ENCODE measurements at regions not wholly inside any gene's neighbourhood (a gene's known extent, or its start where the extent isn't known, plus 50 kb on each side); places are given as distances from the start of the nearest gene placed in this dataset.

- DNase-seq, result no peak
Observed at GRCh38 chr7:35384761-35385700, 131.1 kb upstream of the TBX20 start.

GRCh38 chr7:35380739-35381224 lies 126.9 kb upstream of the TBX20 start:
- DNase-seq, result no peak

DNA sequence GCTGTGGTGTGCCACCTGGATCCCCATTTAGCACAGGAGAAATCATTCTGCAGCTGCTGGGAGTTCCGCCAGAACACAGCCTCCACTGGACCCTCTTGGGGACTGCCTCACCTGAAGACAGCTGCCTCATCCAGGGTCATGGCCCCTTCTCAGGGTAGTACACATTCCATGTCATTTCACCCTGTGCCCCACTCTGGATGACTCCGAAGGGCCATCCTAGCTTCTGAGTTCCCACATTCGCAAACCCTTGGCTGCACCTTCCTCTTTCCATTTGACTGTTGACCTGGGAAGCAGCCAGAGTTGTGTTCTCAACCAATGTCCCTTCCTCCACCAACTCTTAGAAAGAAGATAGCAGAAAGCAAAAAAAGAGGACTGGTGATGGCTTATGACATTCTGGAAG lies 125.6 kb upstream of the TBX20 start:
- no peak for DNase-seq

DNA sequence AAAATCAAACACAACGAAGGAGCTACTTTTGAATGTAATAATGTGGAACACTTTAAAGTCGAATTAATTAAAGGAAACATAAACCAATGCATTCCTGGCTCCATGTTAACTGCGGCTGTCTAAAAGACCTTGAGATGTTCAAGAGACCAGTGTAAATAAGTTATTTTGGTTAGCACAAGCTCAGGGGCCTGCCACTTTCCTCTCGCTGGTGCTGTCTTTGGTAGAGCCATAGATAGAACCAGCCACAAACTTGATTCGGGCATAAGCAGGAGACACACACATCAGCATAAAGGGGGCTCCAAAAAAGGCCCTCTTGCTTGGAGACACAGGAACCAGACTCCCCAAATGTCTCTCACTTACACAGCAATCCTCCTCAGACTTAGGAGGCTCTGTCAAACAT lies 121.6 kb upstream of the TBX20 start:
- no peak for DNase-seq

- no peak for DNase-seq
Observed at GRCh38 chr7:35374858-35375257, 121.0 kb upstream of the TBX20 start.

- no peak for DNase-seq
Observed at GRCh38 chr7:35371221-35371620, 117.3 kb upstream of the TBX20 start.

- no peak for DNase-seq
Observed at GRCh38 chr7:35370687-35371086, 116.8 kb upstream of the TBX20 start.

DNA sequence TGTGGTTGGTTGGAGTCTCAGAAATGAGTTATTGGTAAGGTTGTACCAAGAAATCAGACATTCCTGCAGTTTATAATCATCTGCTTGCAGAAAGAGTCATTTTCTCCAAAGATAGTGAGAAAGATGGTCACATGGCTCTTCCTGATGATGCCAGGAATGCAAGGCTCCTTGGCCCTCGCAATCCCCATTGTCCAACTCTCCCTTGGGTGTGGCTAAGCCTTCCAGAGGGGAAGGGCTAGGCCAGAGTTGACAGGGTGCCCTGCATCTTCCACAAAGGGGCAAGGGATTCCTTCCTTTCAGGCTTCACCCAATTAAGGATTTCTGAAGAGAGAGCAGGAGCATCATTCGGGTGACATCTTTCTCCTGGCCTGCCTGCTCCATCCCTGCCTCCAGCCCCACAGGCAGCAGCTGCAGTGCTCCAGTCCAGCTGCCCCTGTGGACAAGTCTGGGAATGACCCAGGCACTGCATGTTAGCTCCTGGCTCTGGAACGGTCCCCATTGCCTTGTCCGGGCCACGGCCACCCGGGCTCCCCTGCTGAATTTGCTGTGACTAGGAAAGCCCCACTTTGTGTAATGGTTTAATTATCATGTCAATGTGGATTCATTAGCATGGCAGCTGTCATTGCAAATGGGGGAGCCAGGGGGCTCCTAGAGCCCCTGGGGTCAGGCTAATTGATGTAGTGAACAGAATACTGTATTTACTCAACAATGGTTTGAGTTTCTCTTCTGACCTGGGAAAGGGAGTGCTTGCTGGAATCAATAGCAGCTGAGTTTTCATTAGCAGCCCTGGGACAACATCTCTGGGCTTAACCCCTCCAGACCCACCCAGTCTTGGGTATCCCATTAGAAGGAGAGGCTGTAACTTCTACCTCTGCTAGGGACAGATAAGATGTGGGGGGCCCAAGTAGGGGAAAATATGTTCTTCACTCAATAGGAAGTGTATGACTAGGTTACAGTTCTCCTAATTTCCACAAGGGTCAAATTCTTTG lies 112.6 kb upstream of the TBX20 start:
- DNase-seq, result no peak

DNA sequence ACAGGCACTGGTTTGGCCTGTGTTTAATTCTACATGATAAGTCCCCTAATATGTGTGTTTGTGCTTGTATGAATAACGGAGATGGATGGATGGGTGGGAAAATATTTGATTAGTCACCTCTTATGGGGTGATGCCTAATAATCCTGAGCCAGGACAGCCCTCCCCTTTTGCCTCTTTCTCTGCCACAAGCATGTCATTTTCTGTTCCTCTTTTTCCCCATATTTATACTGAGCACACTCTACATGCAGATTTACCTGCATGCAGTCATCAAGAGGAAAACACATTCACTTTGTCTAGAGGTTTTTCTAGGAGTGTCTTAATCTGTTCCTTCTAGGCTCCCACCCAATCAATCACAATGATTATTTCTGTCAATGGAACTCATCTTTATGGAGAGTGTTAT lies 111.6 kb upstream of the TBX20 start:
- no peak for DNase-seq

GRCh38 chr7:35362341-35362740 lies 108.4 kb upstream of the TBX20 start:
- DNase-seq, result no peak

GRCh38 chr7:35359423-35359822 lies 105.5 kb upstream of the TBX20 start:
- no peak for DNase-seq

GRCh38 chr7:35356495-35356894 lies 102.6 kb upstream of the TBX20 start:
- DNase-seq, result no peak

DNA sequence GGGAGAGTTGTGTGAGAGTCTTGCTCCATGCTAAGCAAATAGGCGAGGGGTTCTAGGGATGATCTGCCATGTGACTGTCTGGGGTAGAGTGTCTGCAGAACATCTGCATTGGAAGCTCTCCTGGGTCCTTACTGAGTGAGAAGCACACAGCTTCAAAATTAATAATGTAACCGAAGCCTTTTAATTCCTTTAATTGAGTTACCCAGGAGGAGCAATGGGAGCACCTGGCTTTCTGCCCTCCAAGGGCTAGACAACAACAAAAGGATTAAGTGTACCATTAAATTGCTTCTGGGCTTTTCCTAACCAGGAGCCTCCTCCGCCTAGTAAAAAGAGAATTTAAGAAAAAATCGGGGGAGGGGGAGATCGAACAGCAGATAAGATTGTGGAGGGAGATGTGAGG lies 102.0 kb upstream of the TBX20 start:
- no peak for DNase-seq

DNA sequence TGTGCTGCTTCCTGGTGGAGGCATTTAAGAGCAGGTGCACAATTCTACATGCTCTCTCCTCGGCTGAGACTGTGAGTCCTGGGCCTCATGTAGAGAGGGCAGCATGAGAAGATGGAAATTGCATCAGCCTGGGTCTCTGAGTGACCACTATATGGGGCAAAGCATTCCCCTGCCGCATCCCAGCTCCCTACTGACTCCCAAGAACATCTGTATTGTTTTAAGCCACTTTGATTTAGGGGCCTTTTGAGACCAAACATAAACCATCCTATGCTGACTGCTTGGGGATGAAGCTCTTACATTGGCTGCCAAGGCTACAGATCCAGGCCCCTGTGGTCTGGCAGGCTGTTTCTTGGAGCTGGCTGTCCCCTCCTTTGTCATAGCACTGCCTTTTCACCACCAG lies 101.3 kb upstream of the TBX20 start:
- no peak for DNase-seq

DNA sequence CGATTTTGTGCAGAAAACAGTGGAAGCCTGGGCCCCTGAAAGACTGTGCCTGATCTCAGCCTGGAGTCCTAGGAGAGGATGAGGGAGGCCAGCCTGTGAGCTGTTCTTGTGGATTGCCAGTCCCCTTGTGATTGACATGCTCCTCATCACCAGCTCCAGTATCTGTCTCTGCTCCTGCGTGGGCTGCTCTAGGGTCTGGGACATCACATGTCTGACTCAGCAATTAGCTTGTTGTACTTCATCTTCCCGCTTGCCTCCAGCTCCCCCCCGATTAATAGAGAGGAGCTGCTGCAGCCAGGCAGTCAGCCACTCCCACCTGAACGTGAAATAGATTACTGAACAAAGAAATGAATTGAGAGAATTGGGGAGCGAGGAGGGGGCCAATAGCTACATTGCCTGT lies 99.6 kb upstream of the TBX20 start:
- DNase-seq, result no peak

- DNase-seq, result no peak
Observed at GRCh38 chr7:35351466-35351865, 97.6 kb upstream of the TBX20 start.

- no peak for DNase-seq
Observed at GRCh38 chr7:35348611-35349400, 94.9 kb upstream of the TBX20 start.

- no peak for DNase-seq
Observed at GRCh38 chr7:35342786-35343185, 88.9 kb upstream of the TBX20 start.

GRCh38 chr7:35339811-35340210 lies 85.9 kb upstream of the TBX20 start:
- no peak for DNase-seq

- no peak for DNase-seq
Observed at GRCh38 chr7:35336444-35336843, 82.5 kb upstream of the TBX20 start.

GRCh38 chr7:35334506-35334905 lies 80.6 kb upstream of the TBX20 start:
- no peak for DNase-seq

- no peak for DNase-seq
Observed at GRCh38 chr7:35333265-35333664, 79.4 kb upstream of the TBX20 start.
